ENCODE measurements at regions not wholly inside any gene's neighbourhood (a gene's known extent, or its start where the extent isn't known, plus 50 kb on each side); places are given as distances from the start of the nearest gene placed in this dataset.

- Histone ChIP-seq H3K4me1 (ENCODE audit: control insufficient read depth, insufficient read depth, low read length) (peaks cover 7% of the 10 kb centered on the region), H3K4me3 (ENCODE audit: low read depth, low read length) (no peak overlapping the region), H3K36me3 (ENCODE audit: control insufficient read depth, insufficient read depth, low read length) (no peaks in the 10 kb centered on the region), H3K27me3 (ENCODE audit: control insufficient read depth, insufficient read depth, low read length) (peaks cover 6% of the 10 kb centered on the region), H3K9ac (ENCODE audit: low read depth, low read length) (no peak overlapping the region), H3K9me3 (ENCODE audit: control insufficient read depth, insufficient read depth, low read length) (no peaks in the 10 kb centered on the region)
Measured at GRCh38 chr12:4036671-4037271, 163.6 kb upstream of the PARP11 start.

- Histone ChIP-seq H3K36me3 (ENCODE audit: control insufficient read depth, insufficient read depth, low read length) (no peaks in the 10 kb centered on the region), H3K9me3 (ENCODE audit: control insufficient read depth, insufficient read depth, low read length) (no peaks in the 10 kb centered on the region), H3K9ac (ENCODE audit: low read depth, low read length) (no peak overlapping the region), H3K4me3 (ENCODE audit: low read depth, low read length) (no peak overlapping the region), H3K27me3 (ENCODE audit: control insufficient read depth, insufficient read depth, low read length) (peaks cover 8% of the 10 kb centered on the region), H3K4me1 (ENCODE audit: control insufficient read depth, insufficient read depth, low read length) (peaks cover 10% of the 10 kb centered on the region)
Measured at GRCh38 chr12:4034921-4035320, 161.7 kb upstream of the PARP11 start.

GRCh38 chr12:4032924-4033615 is 159.9 kb upstream of the PARP11 start:
- Histone ChIP-seq H3K9me3 (ENCODE audit: control insufficient read depth, insufficient read depth, low read length) (no peaks in the 10 kb centered on the region), H3K27me3 (ENCODE audit: control insufficient read depth, insufficient read depth, low read length) (peaks cover 8% of the 10 kb centered on the region), H3K36me3 (ENCODE audit: control insufficient read depth, insufficient read depth, low read length) (no peaks in the 10 kb centered on the region), H3K4me1 (ENCODE audit: control insufficient read depth, insufficient read depth, low read length) (peaks cover 10% of the 10 kb centered on the region), H3K4me3 (ENCODE audit: low read depth, low read length) (no peak overlapping the region), H3K9ac (ENCODE audit: low read depth, low read length) (no peak overlapping the region)

GRCh38 chr12:4031703-4032291 is 158.6 kb upstream of the PARP11 start:
- Histone ChIP-seq H3K9me3 (ENCODE audit: control insufficient read depth, insufficient read depth, low read length) (no peaks in the 10 kb centered on the region), H3K4me3 (ENCODE audit: low read depth, low read length) (peak overlapping the region; percentile 13), H3K9ac (ENCODE audit: low read depth, low read length) (no peak overlapping the region)

GRCh38 chr12:4030929-4031702 is 157.9 kb upstream of the PARP11 start:
- H3K36me3 ChIP-seq (ENCODE audit: control insufficient read depth, insufficient read depth, low read length): no peaks in the 10 kb centered on the region
- no peak overlapping the region for H3K9ac ChIP-seq (ENCODE audit: low read depth, low read length)
- peaks cover 19% of the 10 kb centered on the region for H3K4me1 ChIP-seq (ENCODE audit: control insufficient read depth, insufficient read depth, low read length)
- peak overlapping the region; percentile 13 for H3K4me3 ChIP-seq (ENCODE audit: low read depth, low read length)
- peaks cover 6% of the 10 kb centered on the region for H3K27me3 ChIP-seq (ENCODE audit: control insufficient read depth, insufficient read depth, low read length)
- no peaks in the 10 kb centered on the region for H3K9me3 ChIP-seq (ENCODE audit: control insufficient read depth, insufficient read depth, low read length)

More at GRCh38 chr12:4031703-4032291, 158.6 kb upstream of the PARP11 start:
- peaks cover 15% of the 10 kb centered on the region for H3K4me1 ChIP-seq (ENCODE audit: control insufficient read depth, insufficient read depth, low read length)
- no peaks in the 10 kb centered on the region for H3K36me3 ChIP-seq (ENCODE audit: control insufficient read depth, insufficient read depth, low read length)
- peaks cover 8% of the 10 kb centered on the region for H3K27me3 ChIP-seq (ENCODE audit: control insufficient read depth, insufficient read depth, low read length)

GRCh38 chr12:4027412-4027811 is 154.2 kb upstream of the PARP11 start:
- H3K9ac ChIP-seq (ENCODE audit: low read depth, low read length): no peak overlapping the region

GRCh38 chr12:4026517-4026916 is 153.3 kb upstream of the PARP11 start:
- no peak overlapping the region for H3K9ac ChIP-seq (ENCODE audit: low read depth, low read length)
- H3K4me3 ChIP-seq (ENCODE audit: low read depth, low read length): peak overlapping the region; percentile 46
- H3K27me3 ChIP-seq (ENCODE audit: control insufficient read depth, insufficient read depth, low read length): peaks cover 2% of the 10 kb centered on the region
- peaks cover 28% of the 10 kb centered on the region for H3K4me1 ChIP-seq (ENCODE audit: control insufficient read depth, insufficient read depth, low read length)
- no peaks in the 10 kb centered on the region for H3K36me3 ChIP-seq (ENCODE audit: control insufficient read depth, insufficient read depth, low read length)
- no peaks in the 10 kb centered on the region for H3K9me3 ChIP-seq (ENCODE audit: control insufficient read depth, insufficient read depth, low read length)

More at GRCh38 chr12:4027412-4027811, 154.2 kb upstream of the PARP11 start:
- peaks cover 2% of the 10 kb centered on the region for H3K27me3 ChIP-seq (ENCODE audit: control insufficient read depth, insufficient read depth, low read length)
- H3K9me3 ChIP-seq (ENCODE audit: control insufficient read depth, insufficient read depth, low read length): no peaks in the 10 kb centered on the region
- H3K36me3 ChIP-seq (ENCODE audit: control insufficient read depth, insufficient read depth, low read length): no peaks in the 10 kb centered on the region
- peaks cover 28% of the 10 kb centered on the region for H3K4me1 ChIP-seq (ENCODE audit: control insufficient read depth, insufficient read depth, low read length)
- no peak overlapping the region for H3K4me3 ChIP-seq (ENCODE audit: low read depth, low read length)

- Histone ChIP-seq H3K36me3 (ENCODE audit: control insufficient read depth, insufficient read depth, low read length) (no peaks in the 10 kb centered on the region), H3K9ac (ENCODE audit: low read depth, low read length) (peak overlapping the region; percentile 90), H3K4me3 (ENCODE audit: low read depth, low read length) (peak overlapping the region; percentile 46), H3K27me3 (ENCODE audit: control insufficient read depth, insufficient read depth, low read length) (peaks cover 2% of the 10 kb centered on the region), H3K9me3 (ENCODE audit: control insufficient read depth, insufficient read depth, low read length) (no peaks in the 10 kb centered on the region), H3K4me1 (ENCODE audit: control insufficient read depth, insufficient read depth, low read length) (peaks cover 28% of the 10 kb centered on the region)
Measured at GRCh38 chr12:4026020-4026358, 152.8 kb upstream of the PARP11 start.

- Histone ChIP-seq H3K9me3 (ENCODE audit: control insufficient read depth, insufficient read depth, low read length) (no peaks in the 10 kb centered on the region), H3K9ac (ENCODE audit: low read depth, low read length) (peak overlapping the region; percentile 90), H3K27me3 (ENCODE audit: control insufficient read depth, insufficient read depth, low read length) (peaks cover 2% of the 10 kb centered on the region), H3K36me3 (ENCODE audit: control insufficient read depth, insufficient read depth, low read length) (no peaks in the 10 kb centered on the region), H3K4me3 (ENCODE audit: low read depth, low read length) (peak overlapping the region; percentile 46), H3K4me1 (ENCODE audit: control insufficient read depth, insufficient read depth, low read length) (peaks cover 27% of the 10 kb centered on the region)
Measured at GRCh38 chr12:4025181-4026019, 152.2 kb upstream of the PARP11 start.

- no peak overlapping the region for H3K9ac ChIP-seq (ENCODE audit: low read depth, low read length)
- H3K9me3 ChIP-seq (ENCODE audit: control insufficient read depth, insufficient read depth, low read length): no peaks in the 10 kb centered on the region
- H3K4me1 ChIP-seq (ENCODE audit: control insufficient read depth, insufficient read depth, low read length): peaks cover 25% of the 10 kb centered on the region
- H3K27me3 ChIP-seq (ENCODE audit: control insufficient read depth, insufficient read depth, low read length): no peaks in the 10 kb centered on the region
- peak overlapping the region; percentile 33 for H3K4me3 ChIP-seq (ENCODE audit: low read depth, low read length)
- no peaks in the 10 kb centered on the region for H3K36me3 ChIP-seq (ENCODE audit: control insufficient read depth, insufficient read depth, low read length)
Measured at GRCh38 chr12:4024701-4025100, 151.5 kb upstream of the PARP11 start.
